ENCODE measurements at regions not wholly inside any gene's neighbourhood (a gene's known extent, or its start where the extent isn't known, plus 50 kb on each side); places are given as distances from the start of the nearest gene placed in this dataset.

GRCh38 chr21:40972151-40972550 is 125.2 kb upstream of the DSCAM start:
- H3K18ac ChIP-seq (ENCODE audit: insufficient read length, low read depth, low read length), result no peak overlapping the region
- H4K8ac ChIP-seq (replicated peaks; ENCODE audit: insufficient read length, low read depth, low read length), result no peak overlapping the region
- peaks cover 5% of the 10 kb centered on the region for H3K4me1 ChIP-seq (ENCODE audit: insufficient read depth, low read length)
- no peaks in the 10 kb centered on the region for H3K9me3 ChIP-seq (ENCODE audit: control insufficient read depth, low read depth, low read length)
- Mint-ChIP-seq H3K36me3 (ENCODE audit: insufficient read depth in 1 of 3, low read depth in 3 of 3) (peaks cover 0 to 5% (median 0%) of the 10 kb centered on the region in 3 experiments; a peak in 3 of 7 replicates), H3K4me1 (peaks cover 12 to 24% of the 10 kb centered on the region in 2 experiments), H3K27ac (no peak overlapping the region), H3K9me3 (peaks cover 2 to 4% of the 10 kb centered on the region in 2 experiments; a peak in 4 of 5 replicates), H3K27me3 (ENCODE audit: low read depth) (no peaks in the 10 kb centered on the region; the same call in 1 of the 2 replicates), H3K4me3 (no peak overlapping the region)
- H3K79me1 ChIP-seq (ENCODE audit: insufficient read depth, low read depth, low read length, poor library complexity, severe bottlenecking), result no peaks in the 10 kb centered on the region
- H3K23ac ChIP-seq (ENCODE audit: insufficient read length, low read depth, low read length), result no peak overlapping the region
- DNase-seq, result no peak
- no peak overlapping the region for H3K9ac ChIP-seq (ENCODE audit: extremely low read depth, insufficient read length, low read length)
- WGBS (ENCODE audit: extremely low coverage, insufficient read length, low lambda C conversion rate), result no CpG with 5 or more reads among the region's 2 CpGs
- no peaks in the 10 kb centered on the region for H3K27me3 ChIP-seq (ENCODE audit: insufficient read depth, low read length)
- no peaks in the 10 kb centered on the region for H3K23me2 ChIP-seq (ENCODE audit: insufficient read length, low read depth, low read length, poor library complexity, severe bottlenecking)
- no peak overlapping the region for H3K27ac ChIP-seq (ENCODE audit: insufficient read length, low read depth, low read length)
- H3K4me2 ChIP-seq (ENCODE audit: insufficient read depth, insufficient read length, low read length), result no peak overlapping the region
- no peak overlapping the region for H2BK15ac ChIP-seq (ENCODE audit: low read depth, low read length)
- no peak overlapping the region for H2AFZ ChIP-seq (ENCODE audit: low read length)
- H2BK5ac ChIP-seq (ENCODE audit: insufficient read length, low read length), result no peak overlapping the region
- no peak overlapping the region for H4K5ac ChIP-seq (ENCODE audit: insufficient read length, low read depth, low read length)
- H4K20me1 ChIP-seq (ENCODE audit: control insufficient read depth, insufficient read depth, insufficient read length), result no peaks in the 10 kb centered on the region
- H3K79me2 ChIP-seq (ENCODE audit: insufficient read depth, low read length), result no peaks in the 10 kb centered on the region
- no peak overlapping the region for H2BK20ac ChIP-seq (ENCODE audit: low read depth, low read length, poor library complexity, severe bottlenecking)
- no peak overlapping the region for H4K91ac ChIP-seq (ENCODE audit: insufficient read length, low read depth, low read length)
- no peak overlapping the region for H2BK120ac ChIP-seq (ENCODE audit: low read depth, low read length, poor library complexity, severe bottlenecking)
- TF ChIP-seq, protein P1, sequence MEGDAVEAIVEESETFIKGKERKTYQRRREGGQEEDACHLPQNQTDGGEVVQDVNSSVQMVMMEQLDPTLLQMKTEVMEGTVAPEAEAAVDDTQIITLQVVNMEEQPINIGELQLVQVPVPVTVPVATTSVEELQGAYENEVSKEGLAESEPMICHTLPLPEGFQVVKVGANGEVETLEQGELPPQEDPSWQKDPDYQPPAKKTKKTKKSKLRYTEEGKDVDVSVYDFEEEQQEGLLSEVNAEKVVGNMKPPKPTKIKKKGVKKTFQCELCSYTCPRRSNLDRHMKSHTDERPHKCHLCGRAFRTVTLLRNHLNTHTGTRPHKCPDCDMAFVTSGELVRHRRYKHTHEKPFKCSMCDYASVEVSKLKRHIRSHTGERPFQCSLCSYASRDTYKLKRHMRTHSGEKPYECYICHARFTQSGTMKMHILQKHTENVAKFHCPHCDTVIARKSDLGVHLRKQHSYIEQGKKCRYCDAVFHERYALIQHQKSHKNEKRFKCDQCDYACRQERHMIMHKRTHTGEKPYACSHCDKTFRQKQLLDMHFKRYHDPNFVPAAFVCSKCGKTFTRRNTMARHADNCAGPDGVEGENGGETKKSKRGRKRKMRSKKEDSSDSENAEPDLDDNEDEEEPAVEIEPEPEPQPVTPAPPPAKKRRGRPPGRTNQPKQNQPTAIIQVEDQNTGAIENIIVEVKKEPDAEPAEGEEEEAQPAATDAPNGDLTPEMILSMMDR (conservative IDR thresholded peaks at IDR 0.05), result no peak
- H3K14ac ChIP-seq (ENCODE audit: insufficient read depth, low read length), result no peak overlapping the region
- H3K4ac ChIP-seq (ENCODE audit: low read depth, low read length), result no peak overlapping the region
- H2BK12ac ChIP-seq (ENCODE audit: insufficient read length, low read depth, low read length), result no peak overlapping the region
- H3T11ph ChIP-seq (ENCODE audit: low read length), result no peak overlapping the region
- no peak overlapping the region for H3K56ac ChIP-seq (ENCODE audit: insufficient read length, low read depth, low read length)
- no peak overlapping the region for H2AK5ac ChIP-seq (ENCODE audit: insufficient read length, low read length)

Data from H9 (cell line).